HG02571 (cell line): ENCODE measurements at regions not wholly inside any gene's neighbourhood (a gene's known extent, or its start where the extent isn't known, plus 50 kb on each side); places are given as distances from the start of the nearest gene placed in this dataset.
"Not testable (repeated sequence)": the region's sequence is repeated elsewhere in the genome, so short reads cannot be mapped to it uniquely, and the experiment has no call there.

Source experiments
- ATAC-seq: cut with Tn5 transposase; IDR thresholded peaks from one replicate; pipeline ENCODE4 v1.9.1; 2021; ENCODE audit warnings: mild to moderate bottlenecking, moderate library complexity; ENCODE audit not compliant: unreplicated experiment

- no peak for ATAC-seq
Measured at GRCh38 chr5:56311306-56311905, 78.3 kb upstream of the ANKRD55 start.

GRCh38 chr5:56310711-56311204, 77.6 kb upstream of the ANKRD55 start:
- no peak for ATAC-seq

DNA sequence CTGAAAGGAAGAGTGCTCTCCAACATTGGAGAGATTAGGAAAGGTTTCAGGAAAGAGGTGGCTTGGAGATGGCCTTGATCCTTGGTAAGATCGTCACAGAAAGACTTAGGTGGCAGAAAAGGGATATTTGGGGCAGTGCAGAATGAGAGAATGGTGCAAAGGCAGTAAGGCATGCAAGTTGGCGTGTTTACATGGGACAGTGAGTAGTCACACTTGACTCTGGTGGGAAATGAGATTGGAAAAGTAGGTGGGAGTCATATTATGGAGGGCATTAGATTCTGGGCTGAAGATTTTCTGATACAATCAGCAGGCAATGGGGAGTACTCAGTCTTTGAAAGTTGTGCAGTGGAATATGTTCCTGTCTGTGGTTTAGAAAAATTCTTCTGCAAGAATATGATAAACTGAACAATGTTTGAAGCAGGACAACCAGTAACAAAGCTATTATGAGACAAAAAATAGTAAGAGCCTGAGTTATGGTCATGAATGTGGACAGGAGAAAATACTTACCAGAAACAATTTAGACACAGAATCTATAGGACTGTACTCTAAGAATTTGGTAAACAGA, 76.2 kb upstream of the ANKRD55 start:
- ATAC-seq: no peak

GRCh38 chr5:56307714-56308333, 74.7 kb upstream of the ANKRD55 start:
- ATAC-seq: no peak

GRCh38 chr5:56306433-56307150, 73.5 kb upstream of the ANKRD55 start:
- ATAC-seq: no peak

- no peak for ATAC-seq
Measured at GRCh38 chr5:56305001-56305950, 72.1 kb upstream of the ANKRD55 start.

GRCh38 chr5:56303511-56303910, 70.4 kb upstream of the ANKRD55 start:
- ATAC-seq: no peak

- no peak for ATAC-seq
Measured at GRCh38 chr5:56302027-56302426, 68.9 kb upstream of the ANKRD55 start.

DNA sequence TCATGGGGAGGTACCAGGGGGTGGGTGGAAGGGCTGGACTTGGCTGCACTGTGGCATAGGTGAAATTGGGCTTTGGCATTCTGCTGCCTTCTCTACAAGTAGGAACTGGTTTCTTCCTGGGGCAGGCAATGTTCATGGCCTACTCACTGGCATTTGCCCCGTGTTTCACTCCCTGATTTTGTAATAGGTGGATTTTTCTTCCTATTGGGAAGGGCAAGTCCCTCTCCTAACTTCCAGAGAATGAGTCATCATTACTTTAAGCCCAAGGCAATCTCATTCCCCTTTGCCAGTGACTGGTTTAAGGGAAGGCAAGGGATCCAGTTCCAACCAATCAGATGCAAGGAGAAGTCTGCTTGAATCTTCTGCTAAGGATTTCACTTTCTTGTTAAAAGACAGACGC, 67.9 kb upstream of the ANKRD55 start:
- ATAC-seq: no peak

GRCh38 chr5:56299212-56299611, 66.1 kb upstream of the ANKRD55 start:
- no peak for ATAC-seq

- no peak for ATAC-seq
Measured at GRCh38 chr5:56298336-56299090, 65.4 kb upstream of the ANKRD55 start.

DNA sequence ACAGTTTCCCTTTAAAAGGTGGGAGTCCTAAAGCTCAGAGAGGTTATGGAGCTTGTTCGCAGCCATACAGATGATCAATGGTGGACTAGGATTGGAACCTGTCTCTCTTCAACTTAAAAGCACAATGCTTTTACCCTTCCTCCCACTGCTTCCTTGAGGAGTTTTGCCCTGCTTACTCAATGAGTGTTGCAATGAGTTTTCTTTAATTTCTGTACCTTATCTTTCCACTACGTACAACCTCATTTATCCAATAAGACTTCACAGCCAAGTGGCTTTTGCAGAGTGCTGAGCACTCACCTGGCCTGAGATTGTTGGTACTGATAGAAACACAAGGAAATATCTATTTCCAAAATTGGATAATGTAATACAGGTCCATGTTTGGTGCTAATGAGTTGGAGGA, 64.7 kb upstream of the ANKRD55 start:
- no peak for ATAC-seq

DNA sequence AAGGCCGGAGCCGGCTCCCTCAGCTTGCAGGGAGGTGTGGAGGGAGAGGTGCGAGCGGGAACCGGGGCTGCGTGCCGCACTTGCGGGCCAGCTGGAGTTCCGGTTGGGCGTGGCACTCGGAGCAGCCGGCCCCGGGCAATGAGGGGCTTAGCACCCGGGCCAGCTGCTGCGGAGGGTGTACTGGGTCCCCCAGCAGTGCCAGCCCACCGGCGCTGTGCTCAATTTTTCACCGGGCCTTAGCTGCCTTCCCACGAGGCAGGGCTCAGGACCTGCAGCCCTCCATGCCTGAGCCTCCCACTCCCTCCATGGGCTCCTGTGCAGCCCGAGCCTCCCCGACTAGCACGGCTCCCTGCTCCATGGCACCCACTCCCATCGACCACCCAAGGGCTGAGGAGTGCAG, 62.2 kb upstream of the ANKRD55 start:
- not testable (repeated sequence) for ATAC-seq

- ATAC-seq: no peak
Measured at GRCh38 chr5:56294354-56294753, 61.2 kb upstream of the ANKRD55 start.

DNA sequence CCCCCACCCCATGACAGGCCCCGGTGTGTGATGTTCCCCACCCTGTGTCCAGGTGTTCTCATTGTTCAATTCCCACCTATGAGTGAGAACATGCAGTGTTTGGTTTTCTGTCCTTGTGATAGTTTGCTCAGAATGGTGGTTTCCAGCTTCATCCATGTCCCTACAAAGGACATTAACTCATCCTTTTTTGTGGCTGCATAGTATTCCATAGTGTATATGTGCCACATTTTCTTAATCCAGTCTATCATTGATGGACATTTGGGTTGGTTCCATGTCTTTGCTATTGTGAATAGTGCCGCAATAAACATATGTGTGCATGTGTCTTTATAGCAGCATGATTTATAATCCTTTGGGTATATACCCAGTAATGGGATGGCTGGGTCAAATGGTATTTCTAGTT, 59.7 kb upstream of the ANKRD55 start:
- not testable (repeated sequence) for ATAC-seq

DNA sequence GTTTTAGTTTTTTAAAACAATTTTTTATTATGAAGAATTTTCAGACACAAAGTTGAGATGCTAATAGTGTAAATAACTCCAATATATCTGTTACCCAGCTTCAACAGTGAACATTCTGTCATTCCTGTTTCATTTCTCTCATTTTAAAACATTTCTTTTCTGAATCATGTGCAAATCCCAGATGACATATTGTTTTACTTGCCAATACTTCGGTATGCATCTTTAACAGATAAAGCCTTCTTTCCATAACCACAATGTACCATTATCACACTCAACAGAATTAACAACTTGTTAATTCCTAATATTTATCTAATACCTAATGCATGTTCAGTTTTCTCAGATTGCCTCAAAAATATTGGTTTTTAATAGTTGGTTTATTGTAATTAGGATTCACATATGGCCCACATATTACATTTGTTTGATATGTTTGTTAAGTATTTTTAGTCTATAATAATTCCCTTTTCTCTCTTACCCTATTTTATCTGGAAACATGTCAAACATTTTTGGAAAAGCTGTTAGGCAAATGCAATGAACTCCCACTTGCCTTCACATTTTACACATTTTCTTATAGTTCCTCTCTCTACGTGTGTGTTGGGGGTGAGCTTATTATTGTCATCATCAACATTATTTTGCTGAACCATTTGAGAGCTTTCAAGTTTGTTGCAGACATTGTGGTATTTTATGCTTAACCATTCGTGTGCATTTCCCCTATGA, 58.7 kb upstream of the ANKRD55 start:
- no peak for ATAC-seq

- no peak for ATAC-seq
Measured at GRCh38 chr5:56291079-56291643, 58.0 kb upstream of the ANKRD55 start.

DNA sequence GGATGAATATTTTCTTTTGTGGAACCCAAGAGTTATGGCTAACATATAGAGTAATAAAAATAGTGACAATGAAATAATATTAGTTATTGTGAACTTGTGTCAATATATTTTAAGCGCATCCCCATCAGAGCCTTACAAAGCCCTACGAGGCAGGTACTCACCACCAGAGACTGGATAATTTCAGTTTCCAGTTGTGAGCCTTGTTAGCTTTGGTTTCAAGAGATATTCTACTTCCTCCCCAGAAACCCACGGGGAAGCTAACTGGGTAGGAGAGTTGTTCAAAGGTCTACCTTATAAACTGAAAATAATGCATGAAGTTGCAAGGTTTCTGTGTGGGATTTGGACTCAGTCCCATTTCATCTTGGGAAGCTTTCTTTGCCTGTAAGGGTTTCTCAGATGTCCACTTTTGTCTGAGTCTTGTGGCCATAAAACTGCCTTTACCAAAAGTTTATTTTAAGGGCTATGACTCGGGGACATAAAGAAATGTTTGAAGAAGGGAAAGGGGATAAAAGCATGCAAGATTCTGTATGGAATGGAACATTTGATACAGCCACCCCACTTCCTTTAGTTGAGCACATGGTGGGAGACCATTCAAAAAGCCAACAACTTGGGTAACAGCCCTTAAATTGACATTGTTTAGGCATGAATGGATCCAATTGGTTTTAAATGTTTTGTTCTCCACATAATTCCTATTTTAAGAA, 57.4 kb upstream of the ANKRD55 start:
- no peak for ATAC-seq
